Sigmoid colon (tissue), 4 donors: ENCODE measurements at regions not wholly inside any gene's neighbourhood (a gene's known extent, or its start where the extent isn't known, plus 50 kb on each side); places are given as distances from the start of the nearest gene placed in this dataset.

Experiments used
- EP300 ChIP-seq, 4 donors: sonication (generic); formaldehyde crosslinking; IDR thresholded peaks; one replicate each; pipeline ENCODE4 v1.6.1; 2017; ENCODE audit warnings: antibody characterized with exemption in 4 of 4
- POLR2A ChIP-seq, 2 donors: fragments of 450-650 bp; IDR thresholded peaks; one replicate each; pipeline ENCODE4 v1.6.1; 2016; ENCODE audit warnings: antibody characterized with exemption in 2 of 2, mild to moderate bottlenecking in 2 of 2, moderate library complexity in 2 of 2
- POLR2AphosphoS5 ChIP-seq, 4 donors: sonication (generic); formaldehyde crosslinking; IDR thresholded peaks; one replicate each; pipeline ENCODE4 v1.6.1; 2017; ENCODE audit warnings: antibody characterized with exemption in 4 of 4
- TF ChIP-seq, protein P1 (sequence below), 4 experiments: fragments of 450-650 bp in 3 of 4; fragments of 200-600 bp in 1 of 4; IDR thresholded peaks; one replicate each; pipeline ENCODE4 v1.5.1; 2016 to 2019; ENCODE audit warnings: antibody characterized with exemption in 4 of 4, mild to moderate bottlenecking in 3 of 4, moderate library complexity in 2 of 4

GRCh38 chr10:131575877-131576276 lies 264.4 kb upstream of the TCERG1L start:
- no peak for TF ChIP-seq POLR2A (IDR thresholded peaks at IDR 0.05)
- TF ChIP-seq, protein P1, sequence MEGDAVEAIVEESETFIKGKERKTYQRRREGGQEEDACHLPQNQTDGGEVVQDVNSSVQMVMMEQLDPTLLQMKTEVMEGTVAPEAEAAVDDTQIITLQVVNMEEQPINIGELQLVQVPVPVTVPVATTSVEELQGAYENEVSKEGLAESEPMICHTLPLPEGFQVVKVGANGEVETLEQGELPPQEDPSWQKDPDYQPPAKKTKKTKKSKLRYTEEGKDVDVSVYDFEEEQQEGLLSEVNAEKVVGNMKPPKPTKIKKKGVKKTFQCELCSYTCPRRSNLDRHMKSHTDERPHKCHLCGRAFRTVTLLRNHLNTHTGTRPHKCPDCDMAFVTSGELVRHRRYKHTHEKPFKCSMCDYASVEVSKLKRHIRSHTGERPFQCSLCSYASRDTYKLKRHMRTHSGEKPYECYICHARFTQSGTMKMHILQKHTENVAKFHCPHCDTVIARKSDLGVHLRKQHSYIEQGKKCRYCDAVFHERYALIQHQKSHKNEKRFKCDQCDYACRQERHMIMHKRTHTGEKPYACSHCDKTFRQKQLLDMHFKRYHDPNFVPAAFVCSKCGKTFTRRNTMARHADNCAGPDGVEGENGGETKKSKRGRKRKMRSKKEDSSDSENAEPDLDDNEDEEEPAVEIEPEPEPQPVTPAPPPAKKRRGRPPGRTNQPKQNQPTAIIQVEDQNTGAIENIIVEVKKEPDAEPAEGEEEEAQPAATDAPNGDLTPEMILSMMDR (IDR thresholded peaks at IDR 0.05): no peak
- TF ChIP-seq POLR2AphosphoS5 (IDR thresholded peaks at IDR 0.05): no peak
- no peak for TF ChIP-seq EP300 (IDR thresholded peaks at IDR 0.05)
